HUDEP-2 (cell line): ENCODE measurements at regions not wholly inside any gene's neighbourhood (a gene's known extent, or its start where the extent isn't known, plus 50 kb on each side); places are given as distances from the start of the nearest gene placed in this dataset.

Experiments used
- DNase-seq, 76 experiments: peaks; one replicate each; lab custom pipeline; 2025; ENCODE audit not compliant: unreplicated experiment in 76 of 76; lab: John Stamatoyannopoulos, UW

GRCh38 chr13:89966524-89966923, 1381.0 kb upstream of the MIR17HG start:
- DNase-seq: no peak

- DNase-seq: no peak
These were observed 1379.8 kb upstream of the MIR17HG start for GRCh38 chr13:89967701-89968100.

GRCh38 chr13:89968470-89968869, 1379.0 kb upstream of the MIR17HG start:
- DNase-seq: no peak

GRCh38 chr13:89970353-89970709, 1377.2 kb upstream of the MIR17HG start:
- DNase-seq: no peak

GRCh38 chr13:89977203-89977602, 1370.3 kb upstream of the MIR17HG start:
- DNase-seq: no peak

- DNase-seq: no peak
These were observed 1366.6 kb upstream of the MIR17HG start for GRCh38 chr13:89980896-89981295.

GRCh38 chr13:89982407-89983095, 1364.9 kb upstream of the MIR17HG start:
- DNase-seq: no peak

GRCh38 chr13:89988206-89988605, 1359.3 kb upstream of the MIR17HG start:
- no peak for DNase-seq

- DNase-seq: no peak
These were observed 1343.9 kb upstream of the MIR17HG start for GRCh38 chr13:90003566-90003965.

- DNase-seq: no peak
These were observed 1338.8 kb upstream of the MIR17HG start for GRCh38 chr13:90008707-90009149.

GRCh38 chr13:90014038-90014437, 1333.4 kb upstream of the MIR17HG start:
- DNase-seq: no peak

GRCh38 chr13:90015565-90016507, 1331.7 kb upstream of the MIR17HG start:
- no peak for DNase-seq

- DNase-seq: no peak
These were observed 1330.8 kb upstream of the MIR17HG start for GRCh38 chr13:90016688-90017087.

- DNase-seq: no peak
These were observed 1326.9 kb upstream of the MIR17HG start for GRCh38 chr13:90020536-90021070.

GRCh38 chr13:90027409-90027808, 1320.1 kb upstream of the MIR17HG start:
- DNase-seq: no peak

- DNase-seq: no peak
These were observed 1315.2 kb upstream of the MIR17HG start for GRCh38 chr13:90032313-90032712.

- DNase-seq: no peak
These were observed 1314.5 kb upstream of the MIR17HG start for GRCh38 chr13:90032841-90033493.

- no peak for DNase-seq
These were observed 1308.0 kb upstream of the MIR17HG start for GRCh38 chr13:90039516-90039915.

- DNase-seq: no peak
These were observed 1299.9 kb upstream of the MIR17HG start for GRCh38 chr13:90047600-90047999.

- DNase-seq: no peak
These were observed 1297.4 kb upstream of the MIR17HG start for GRCh38 chr13:90049989-90050671.

- DNase-seq: no peak
These were observed 1292.4 kb upstream of the MIR17HG start for GRCh38 chr13:90055121-90055520.
